ENCODE measurements at regions not wholly inside any gene's neighbourhood (a gene's known extent, or its start where the extent isn't known, plus 50 kb on each side); places are given as distances from the start of the nearest gene placed in this dataset.
"Not testable (repeated sequence)": the region's sequence is repeated elsewhere in the genome, so short reads cannot be mapped to it uniquely, and the experiment has no call there.

- DNase-seq = no peak
These were observed 397.9 kb downstream of the COG6 start for GRCh38 chr13:40053401-40053800.

- DNase-seq = not testable (repeated sequence)
These were observed 399.0 kb downstream of the COG6 start for GRCh38 chr13:40054422-40054821.

- no peak for DNase-seq
These were observed 401.6 kb downstream of the COG6 start for GRCh38 chr13:40056898-40057619.

- no peak for DNase-seq
These were observed 403.3 kb downstream of the COG6 start for GRCh38 chr13:40058757-40059236.

- no peak for DNase-seq
These were observed 404.2 kb downstream of the COG6 start for GRCh38 chr13:40059540-40060232.

GRCh38 chr13:40060296-40061007 lies 405.0 kb downstream of the COG6 start:
- DNase-seq = no peak

- no peak for DNase-seq
These were observed 406.3 kb downstream of the COG6 start for GRCh38 chr13:40061466-40062450.

- no peak for DNase-seq
These were observed 407.8 kb downstream of the COG6 start for GRCh38 chr13:40063278-40063698.

GRCh38 chr13:40063703-40064102 lies 408.2 kb downstream of the COG6 start:
- no peak for DNase-seq

GRCh38 chr13:40064154-40065097 lies 409.0 kb downstream of the COG6 start:
- DNase-seq = no peak

GRCh38 chr13:40069173-40070044 lies 413.9 kb downstream of the COG6 start:
- DNase-seq = peak; percentile 54

- DNase-seq = no peak
These were observed 414.9 kb downstream of the COG6 start for GRCh38 chr13:40070357-40070756.

GRCh38 chr13:40072663-40073120 lies 417.2 kb downstream of the COG6 start:
- no peak for DNase-seq

GRCh38 chr13:40074338-40074737 lies 418.9 kb downstream of the COG6 start:
- no peak for DNase-seq

- DNase-seq = no peak
These were observed 419.8 kb downstream of the COG6 start for GRCh38 chr13:40075281-40075680.

GRCh38 chr13:40076765-40077362 lies 421.4 kb downstream of the COG6 start:
- no peak for DNase-seq

GRCh38 chr13:40077396-40078027 lies 422.1 kb downstream of the COG6 start:
- no peak for DNase-seq

- DNase-seq = no peak
These were observed 424.3 kb downstream of the COG6 start for GRCh38 chr13:40079721-40080120.

- DNase-seq = no peak
These were observed 425.2 kb downstream of the COG6 start for GRCh38 chr13:40080676-40081075.

Data from activated effector memory CD4-positive, alpha-beta T cell treated with Interleukin-2 at 50 U/mL for 16 hours (primary cell).